ENCODE measurements at regions not wholly inside any gene's neighbourhood (a gene's known extent, or its start where the extent isn't known, plus 50 kb on each side); places are given as distances from the start of the nearest gene placed in this dataset.

DNA sequence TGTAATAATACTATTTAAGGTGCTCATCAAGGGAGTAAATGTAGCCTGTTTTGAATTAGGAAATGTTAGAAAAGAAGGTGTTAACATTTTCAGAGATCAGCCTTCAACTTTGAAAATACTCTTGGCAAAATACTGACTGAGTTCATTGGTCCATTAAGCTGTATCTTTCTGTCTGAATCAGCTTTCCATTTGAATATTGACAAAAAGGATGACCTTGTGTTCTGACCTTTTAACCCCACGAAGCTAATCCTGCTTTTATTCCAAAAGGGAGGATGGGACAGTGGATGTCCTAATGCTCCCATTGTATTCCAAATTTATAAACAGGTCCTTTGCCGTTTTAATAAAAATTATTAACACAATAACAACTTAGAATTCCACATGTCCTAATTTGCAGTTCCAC, 259.7 kb upstream of the NRIP1 start:
- no peak for TF ChIP-seq POLR2A (IDR thresholded peaks at IDR 0.05)
- no peak for TF ChIP-seq POLR2AphosphoS5 (IDR thresholded peaks at IDR 0.05)
- no peak for TF ChIP-seq CTCF (IDR thresholded peaks at IDR 0.05)
